22Rv1 (cell line): ENCODE measurements at regions not wholly inside any gene's neighbourhood (a gene's known extent, or its start where the extent isn't known, plus 50 kb on each side); places are given as distances from the start of the nearest gene placed in this dataset.

ENCODE experiments used
- ZFX ChIP-seq: fragments of 450-650 bp; IDR thresholded peaks from 2 replicates; pipeline ENCODE4 v1.6.1; 2017; ENCODE audit warnings: antibody characterized with exemption, borderline replicate concordance
- TF ChIP-seq, protein P1 (sequence below): fragments of 450-650 bp; IDR thresholded peaks from 2 replicates; pipeline ENCODE4 v1.5.1; 2017; ENCODE audit warnings: mild to moderate bottlenecking

- TF ChIP-seq, protein P1, sequence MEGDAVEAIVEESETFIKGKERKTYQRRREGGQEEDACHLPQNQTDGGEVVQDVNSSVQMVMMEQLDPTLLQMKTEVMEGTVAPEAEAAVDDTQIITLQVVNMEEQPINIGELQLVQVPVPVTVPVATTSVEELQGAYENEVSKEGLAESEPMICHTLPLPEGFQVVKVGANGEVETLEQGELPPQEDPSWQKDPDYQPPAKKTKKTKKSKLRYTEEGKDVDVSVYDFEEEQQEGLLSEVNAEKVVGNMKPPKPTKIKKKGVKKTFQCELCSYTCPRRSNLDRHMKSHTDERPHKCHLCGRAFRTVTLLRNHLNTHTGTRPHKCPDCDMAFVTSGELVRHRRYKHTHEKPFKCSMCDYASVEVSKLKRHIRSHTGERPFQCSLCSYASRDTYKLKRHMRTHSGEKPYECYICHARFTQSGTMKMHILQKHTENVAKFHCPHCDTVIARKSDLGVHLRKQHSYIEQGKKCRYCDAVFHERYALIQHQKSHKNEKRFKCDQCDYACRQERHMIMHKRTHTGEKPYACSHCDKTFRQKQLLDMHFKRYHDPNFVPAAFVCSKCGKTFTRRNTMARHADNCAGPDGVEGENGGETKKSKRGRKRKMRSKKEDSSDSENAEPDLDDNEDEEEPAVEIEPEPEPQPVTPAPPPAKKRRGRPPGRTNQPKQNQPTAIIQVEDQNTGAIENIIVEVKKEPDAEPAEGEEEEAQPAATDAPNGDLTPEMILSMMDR = no peak
- no peak for TF ChIP-seq ZFX
Measured at GRCh38 chr2:19607931-19608771, 249.7 kb upstream of the OSR1 start.
